GM18511 (cell line): ENCODE measurements at regions not wholly inside any gene's neighbourhood (a gene's known extent, or its start where the extent isn't known, plus 50 kb on each side); places are given as distances from the start of the nearest gene placed in this dataset.

ENCODE experiments used
- ATAC-seq: cut with Tn5 transposase; IDR thresholded peaks from one replicate; pipeline ENCODE4 v1.9.1; 2021; ENCODE audit warnings: mild to moderate bottlenecking, moderate library complexity; ENCODE audit not compliant: unreplicated experiment

DNA sequence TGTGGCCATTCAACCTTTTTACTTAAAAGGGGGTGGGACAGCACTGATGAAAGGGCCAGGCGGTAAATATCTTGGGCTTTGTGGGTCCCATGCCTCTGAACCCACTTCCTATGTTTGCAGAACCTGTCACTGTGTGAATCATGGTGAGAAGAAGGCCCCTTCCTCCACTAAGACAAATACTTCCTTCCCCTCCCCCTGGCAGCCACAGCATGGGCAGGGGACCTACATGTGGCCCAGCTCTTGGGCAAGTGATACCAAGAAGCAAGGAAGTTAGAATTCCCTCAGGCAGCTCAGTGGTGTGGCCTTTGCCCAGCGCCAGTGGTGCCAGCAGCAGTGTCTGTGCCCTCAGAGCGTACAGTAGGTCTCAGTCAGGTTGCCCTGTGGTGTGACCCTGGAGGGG is 168.6 kb downstream of the TRIM33 start:
- no peak for ATAC-seq

DNA sequence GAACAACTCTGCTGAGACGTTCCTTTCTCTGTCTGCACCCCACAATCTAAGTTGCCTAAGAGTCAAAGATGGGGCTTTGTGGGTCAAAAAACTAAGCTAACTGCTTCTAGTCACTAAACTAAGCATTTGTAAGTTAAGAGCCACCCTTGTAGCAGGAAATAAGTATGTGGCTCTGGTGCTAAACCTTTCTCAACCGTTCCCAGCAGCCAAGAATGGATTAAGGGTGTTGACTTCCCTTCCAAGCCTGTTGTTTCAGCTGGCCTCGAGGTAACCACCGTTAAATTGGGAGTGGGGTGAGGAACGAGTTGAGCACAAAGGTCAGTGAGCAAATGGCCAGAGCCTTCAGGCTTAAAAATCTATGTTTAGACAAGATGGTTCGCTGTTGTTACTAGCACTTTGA is 169.1 kb downstream of the TRIM33 start:
- no peak for ATAC-seq

DNA sequence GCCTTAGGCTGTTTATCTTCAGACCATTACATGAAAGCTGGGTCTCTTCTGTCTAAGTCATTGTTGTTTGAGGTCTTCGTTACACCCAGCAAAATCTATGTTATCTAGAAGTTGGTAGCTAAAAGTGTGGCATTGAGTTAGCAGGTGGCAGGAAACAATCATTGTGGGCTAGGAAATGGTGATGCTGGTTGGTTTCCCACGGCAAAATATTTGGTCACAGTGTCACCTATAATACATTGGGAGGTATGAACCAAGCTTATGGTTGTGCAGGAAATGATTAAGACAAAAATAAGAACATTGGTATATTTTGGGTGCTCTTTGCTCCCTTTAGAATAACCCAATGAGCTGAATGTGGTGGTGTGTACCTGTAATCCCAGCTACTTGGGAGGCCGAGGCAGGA is 169.7 kb downstream of the TRIM33 start:
- no peak for ATAC-seq

DNA sequence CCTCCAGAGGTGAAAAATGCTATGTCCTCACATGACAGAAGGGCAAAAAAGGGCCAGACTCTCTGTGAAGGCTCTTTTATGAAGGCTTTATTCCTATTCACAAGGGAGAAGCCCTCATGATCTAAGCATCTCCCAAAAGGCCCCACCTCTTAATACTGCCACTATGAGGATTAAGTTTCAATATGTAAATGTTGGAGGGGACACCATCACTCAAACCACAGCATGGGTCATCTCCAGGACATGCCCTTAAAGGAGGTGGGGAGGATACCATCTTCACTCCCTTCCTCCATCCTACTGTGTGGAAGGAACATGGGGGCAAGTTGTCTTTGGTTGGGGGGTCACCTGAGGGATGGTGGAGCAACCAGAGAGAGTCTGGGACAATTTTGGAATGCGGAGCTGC is 170.1 kb downstream of the TRIM33 start:
- no peak for ATAC-seq

DNA sequence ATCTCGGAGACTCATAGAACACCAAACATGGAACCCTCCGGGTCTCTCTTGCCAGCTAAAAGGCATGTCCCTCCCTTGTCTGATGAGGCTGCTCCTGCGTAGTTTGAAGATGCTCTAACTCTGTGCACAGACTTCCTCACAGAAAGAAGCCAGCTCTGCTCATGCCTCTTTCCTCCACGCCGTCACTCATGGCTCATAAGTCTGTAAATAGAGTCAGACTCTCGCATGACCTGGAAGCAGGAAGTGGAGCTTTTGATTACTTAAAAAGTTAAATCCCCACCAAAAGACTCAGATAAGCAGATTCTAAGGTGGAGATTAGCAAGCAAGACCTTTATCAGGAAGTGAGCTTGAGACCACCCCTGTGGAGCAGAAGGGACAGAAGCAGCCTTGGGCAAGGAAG is 171.6 kb downstream of the TRIM33 start:
- no peak for ATAC-seq

DNA sequence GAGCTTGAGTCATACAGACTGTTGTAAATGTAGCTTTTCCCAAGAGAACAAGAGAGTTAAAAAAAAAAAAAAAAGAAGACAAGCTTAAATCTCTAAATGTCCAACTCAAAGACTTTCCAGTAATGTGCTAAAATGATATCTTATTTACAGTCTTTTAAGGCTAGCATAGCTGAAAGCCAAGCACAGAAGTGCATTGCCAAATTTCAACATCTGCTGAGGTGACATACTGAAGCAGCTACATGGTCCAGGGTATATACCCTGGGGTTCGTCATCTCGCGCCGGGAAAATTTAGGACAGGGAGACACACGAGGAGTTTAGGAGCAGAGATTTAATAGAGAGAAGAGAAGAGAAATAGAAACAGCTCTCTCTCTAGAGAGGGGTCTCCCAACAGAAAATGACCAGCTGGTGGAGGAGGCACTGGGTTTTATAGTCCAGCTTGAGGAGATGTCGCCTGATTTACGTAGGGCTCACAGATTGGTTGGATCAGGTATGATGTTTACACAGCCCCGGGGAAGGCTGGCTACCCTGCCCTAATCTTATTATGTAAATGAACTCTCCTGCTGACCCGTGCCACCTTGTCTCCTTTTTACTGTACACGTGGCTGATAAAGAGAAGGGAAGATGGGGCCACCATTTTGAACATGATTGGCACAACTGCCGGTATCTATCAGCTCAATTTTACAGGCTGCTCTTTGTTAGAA is 172.7 kb downstream of the TRIM33 start:
- ATAC-seq: no peak

DNA sequence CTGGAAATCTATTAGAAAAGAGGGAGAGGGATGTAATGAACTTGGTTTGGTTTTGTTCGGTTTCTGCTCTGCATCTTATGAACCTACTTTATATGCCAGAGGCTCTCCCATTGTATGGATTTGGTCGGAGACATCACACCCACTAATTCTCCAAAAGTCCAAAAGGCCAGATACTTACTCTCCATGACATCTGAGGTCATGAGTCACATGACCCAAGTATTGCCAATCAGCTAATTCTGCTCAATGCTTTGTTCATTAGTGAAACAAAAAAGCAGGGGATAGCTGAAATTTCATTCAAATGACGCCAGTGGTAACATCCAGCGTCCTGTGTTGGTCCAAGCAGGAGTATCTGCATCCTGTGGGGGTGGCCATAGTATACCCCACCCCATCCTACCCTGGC is 173.6 kb downstream of the TRIM33 start:
- ATAC-seq: no peak

DNA sequence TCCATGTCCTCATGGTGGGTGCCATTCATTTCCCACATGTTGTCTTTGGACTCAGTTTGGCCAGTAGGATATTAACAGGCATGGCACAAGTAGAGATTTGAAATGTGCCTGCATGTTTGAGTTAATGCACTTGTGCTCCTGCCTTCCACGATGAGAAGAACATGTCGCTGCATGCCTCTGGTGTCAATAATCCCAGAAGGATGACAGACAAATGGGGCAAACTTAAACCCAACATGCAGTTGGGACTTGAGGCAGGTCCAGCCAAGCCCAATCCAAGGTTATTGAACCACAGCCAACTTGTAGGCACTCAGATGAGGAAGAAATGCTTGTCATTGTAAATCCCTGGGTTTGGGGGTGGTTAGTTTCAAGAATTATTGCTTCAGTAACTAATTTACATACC is 174.6 kb downstream of the TRIM33 start:
- no peak for ATAC-seq

DNA sequence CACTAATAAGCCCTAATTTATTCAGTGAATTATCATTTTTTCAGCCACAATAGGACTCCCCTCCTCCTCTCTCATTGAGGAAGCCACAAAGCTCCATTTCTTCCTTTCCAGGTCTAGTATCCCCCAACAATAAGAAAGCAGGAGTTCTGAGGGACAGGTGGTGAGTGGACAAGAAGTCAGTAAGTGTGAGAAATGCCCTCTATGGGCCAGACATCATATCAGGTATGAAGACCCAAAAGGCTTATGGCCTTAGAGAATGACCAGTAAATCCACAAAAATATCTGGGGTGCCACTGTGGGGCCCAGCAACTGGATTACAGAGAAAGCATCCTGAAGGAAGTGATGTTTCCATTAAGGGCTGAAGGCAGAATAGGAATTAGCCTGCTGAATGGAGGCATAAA is 175.7 kb downstream of the TRIM33 start:
- ATAC-seq: no peak

DNA sequence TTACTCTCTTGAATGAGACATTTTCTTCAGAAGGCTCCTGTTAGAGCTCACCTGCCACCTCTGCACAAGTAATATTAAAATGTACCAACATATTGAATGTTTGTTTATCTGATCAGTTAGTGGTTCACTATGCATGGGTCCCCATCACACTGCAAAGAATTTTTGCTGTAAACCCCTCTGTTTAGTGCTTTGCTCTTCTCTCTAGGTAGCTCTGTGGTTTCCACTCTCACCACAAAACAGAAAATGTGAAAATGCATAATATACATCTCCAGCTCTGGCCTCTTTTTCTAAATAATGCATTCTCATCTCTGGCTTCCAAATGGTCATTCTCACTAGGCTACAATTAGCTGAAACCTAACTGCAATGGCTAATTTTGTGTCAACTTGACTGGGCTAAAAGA is 176.7 kb downstream of the TRIM33 start:
- no peak for ATAC-seq

DNA sequence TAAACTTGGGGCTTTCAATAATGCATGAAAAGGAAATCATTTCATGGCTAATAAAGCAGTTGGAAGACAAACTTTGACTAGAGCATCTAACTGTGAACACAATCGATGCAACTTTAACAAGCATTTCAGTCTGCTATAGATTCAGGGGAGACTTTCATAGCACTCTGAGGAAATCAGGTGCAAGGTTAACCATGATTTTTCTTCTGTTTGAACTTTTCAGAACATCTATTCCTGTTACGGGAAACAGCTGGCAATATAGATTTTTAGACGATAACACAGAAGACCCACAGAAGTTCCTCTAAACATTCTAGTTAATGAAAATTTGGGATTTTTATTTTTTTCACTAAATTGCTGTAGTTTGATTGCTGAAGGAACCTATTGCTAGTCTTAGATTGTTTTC is 177.3 kb downstream of the TRIM33 start:
- ATAC-seq: no peak

DNA sequence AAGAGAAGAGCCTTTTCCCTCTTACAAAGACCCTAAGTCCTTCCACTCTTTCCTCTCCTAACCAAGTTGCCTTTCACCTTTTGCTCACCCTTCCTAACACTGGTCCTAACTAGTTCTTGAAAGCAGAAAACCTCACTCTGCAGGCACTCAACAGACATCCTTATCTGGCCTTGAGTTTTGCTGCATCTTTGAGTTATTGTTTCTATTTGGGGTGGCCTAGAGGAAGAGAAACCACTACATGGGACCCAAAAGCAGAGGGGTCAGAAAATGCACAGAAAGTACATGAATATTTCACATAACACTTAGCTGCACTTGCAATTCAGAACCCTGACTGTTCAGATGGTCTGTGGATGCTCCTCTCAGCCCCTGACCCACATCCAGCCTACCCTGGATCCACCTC is 178.3 kb upstream of the SYT6 start:
- ATAC-seq: no peak

DNA sequence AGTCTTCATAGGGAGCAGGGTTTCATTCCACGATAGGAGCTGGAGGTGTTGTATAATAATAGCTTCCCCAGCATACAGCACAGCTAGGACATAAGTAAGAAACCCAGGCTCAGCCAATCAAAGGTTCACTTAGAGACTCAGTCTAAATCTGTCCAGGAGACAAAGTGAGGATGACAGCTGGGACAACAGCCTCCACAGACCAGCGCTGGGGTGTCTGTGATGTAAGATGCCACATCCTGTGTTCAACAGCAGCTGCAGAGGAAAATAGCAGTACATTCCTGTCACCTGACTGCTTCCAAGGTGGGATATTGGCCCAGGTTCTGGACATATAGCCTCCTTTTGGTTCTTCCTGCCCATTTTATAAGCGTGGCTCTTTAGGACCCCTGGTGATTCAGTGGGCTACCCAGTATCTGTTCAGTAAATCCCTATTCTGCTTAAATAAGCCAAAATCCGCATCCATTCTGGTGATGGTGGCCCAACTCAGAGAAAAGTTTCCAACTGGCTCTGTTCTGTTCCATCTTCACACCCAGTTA is 176.8 kb upstream of the SYT6 start:
- no peak for ATAC-seq

DNA sequence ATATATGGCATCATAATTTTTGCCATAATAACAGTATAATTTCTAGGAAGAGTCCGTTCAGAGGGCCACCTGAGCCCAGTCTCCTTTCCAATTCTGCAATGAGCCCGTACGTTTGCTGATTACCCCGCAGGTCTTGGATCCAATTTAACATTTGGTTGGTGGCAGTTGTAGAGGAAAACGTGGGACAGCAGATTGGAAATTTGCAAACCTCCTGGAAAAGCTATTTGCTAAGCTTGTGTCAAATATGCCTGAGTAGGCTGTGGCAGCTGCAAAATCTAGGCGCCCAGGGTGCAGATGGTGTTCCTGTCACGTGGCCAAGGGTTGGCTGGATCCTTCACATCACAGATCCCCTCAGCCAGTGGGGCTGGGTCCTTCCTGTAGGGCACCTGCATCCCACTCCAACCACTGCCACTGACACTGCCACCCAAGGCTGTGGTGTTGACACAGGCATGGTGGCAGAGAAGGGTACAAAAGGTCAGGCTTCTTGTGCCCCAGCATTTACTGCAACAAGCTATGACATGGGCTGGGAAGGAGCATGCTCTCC is 174.8 kb upstream of the SYT6 start:
- ATAC-seq: no peak

DNA sequence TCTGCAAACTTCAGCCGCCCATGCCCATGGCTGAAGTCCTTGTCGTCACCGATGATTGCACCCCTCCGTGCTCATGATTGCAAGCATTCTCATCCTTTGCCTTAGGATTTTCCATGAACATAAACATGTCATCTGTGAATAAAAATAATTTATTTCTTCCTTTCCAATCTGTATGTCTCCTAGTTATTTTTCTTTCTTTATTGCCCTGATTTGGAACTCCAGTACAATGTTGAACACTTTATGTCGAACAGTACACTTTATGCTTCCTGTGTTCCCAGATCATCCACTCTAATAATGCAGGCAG is 170.9 kb upstream of the SYT6 start:
- no peak for ATAC-seq

DNA sequence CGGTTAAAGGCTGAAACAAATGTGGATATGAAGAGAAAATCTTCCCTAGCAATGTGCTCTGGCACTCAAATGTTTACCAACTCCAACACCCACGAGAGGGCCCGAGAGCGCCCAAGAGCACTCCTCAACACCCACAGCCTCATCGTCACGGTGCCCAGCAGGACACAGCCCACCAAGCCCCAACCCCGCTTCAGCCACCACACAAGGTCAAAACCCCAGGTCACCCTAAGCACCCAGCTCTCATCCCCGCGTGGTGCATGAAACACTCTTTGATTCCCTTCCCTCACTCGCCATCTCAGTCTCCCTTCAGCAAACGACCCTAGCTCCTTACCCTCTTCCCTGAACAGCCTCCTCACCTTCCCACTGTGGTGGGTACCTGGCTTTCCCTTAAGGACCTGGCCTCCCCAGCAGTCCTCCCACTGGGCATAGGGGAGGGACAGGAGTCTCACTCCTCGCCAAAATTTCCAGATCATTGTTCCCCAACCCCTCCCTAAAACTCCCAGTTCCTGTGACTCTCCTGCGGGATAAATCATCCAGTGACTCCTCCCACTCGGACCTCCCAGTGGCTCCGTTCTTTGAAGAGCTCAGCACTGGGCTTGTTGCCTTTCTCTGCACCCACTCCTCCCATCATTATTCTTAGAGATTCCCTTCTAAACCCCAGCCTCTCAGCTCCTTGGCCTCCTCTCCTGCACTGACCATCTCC is 170.4 kb upstream of the SYT6 start:
- no peak for ATAC-seq

DNA sequence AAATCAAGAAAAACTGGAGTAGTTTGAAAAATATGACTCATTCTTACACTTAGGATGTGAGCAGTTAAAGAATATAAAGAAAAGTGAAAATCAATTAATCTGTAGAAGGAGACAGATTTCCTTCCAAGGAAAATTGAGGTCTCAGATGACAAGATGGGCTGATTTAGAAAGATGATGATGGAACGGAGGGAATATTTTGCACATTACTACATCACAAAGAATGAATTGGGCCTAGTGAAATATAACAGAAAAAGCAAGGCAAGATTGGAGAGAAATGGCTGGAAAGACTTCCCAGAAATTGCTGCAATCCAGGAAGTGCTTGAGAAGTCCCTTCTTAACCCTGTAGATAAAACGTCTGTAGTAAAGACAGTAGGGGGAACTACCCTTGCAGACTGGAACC is 169.1 kb upstream of the SYT6 start:
- ATAC-seq: no peak

DNA sequence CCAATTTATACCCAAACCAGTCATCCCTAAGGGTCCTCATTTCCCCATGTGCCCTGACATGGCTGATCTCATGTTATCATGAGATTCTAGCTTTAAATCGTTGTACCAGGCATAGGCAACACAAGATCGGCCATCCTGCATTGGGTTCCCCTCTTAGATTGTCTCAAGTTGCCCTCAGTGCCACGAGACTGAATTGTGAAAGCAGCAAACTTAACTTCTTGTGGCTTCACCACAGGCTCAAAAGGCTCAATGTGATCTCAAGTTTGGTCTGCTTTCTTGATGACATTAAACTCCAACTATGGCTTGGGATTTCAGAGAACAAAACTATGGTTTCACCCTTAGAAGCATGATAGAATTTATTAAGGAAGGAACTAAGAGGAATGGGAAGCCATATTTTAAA is 168.5 kb upstream of the SYT6 start:
- ATAC-seq: no peak

DNA sequence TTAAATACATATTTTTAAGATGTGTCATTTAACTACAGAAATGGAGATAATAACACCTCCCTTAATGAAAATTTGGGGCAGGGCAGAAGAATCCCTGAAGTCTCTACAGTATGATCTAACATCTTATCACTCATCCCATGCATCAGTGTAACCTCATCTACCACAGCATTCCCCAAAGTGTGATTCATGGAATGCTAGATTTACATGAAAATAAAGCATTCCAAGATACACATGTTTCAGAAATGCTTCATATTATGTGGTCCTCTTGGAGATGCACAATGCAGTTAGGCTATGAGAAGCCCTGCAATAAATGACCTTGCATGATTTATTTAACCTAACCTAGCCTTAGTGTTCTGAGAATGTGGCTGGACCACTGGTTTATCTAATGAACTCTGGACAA is 166.9 kb upstream of the SYT6 start:
- ATAC-seq: no peak

DNA sequence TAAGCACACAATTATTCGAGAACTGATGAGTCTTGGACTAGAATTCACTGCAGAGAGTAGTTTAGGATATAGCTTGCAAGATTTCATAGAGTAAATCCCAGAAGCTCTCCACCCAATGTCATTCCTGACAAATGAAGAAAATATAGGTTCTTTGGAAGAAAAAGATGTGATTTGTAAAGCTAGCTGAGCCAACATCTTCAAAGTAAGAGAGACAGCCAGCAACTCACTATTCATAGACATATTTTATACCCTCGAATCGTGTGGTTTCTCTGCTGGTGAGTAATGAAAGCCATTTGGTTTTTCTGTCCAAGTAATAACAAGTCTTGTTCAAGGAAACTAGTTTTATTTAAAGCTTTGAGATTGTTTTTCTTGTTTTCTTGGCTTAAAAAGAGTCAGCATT is 165.7 kb upstream of the SYT6 start:
- no peak for ATAC-seq

DNA sequence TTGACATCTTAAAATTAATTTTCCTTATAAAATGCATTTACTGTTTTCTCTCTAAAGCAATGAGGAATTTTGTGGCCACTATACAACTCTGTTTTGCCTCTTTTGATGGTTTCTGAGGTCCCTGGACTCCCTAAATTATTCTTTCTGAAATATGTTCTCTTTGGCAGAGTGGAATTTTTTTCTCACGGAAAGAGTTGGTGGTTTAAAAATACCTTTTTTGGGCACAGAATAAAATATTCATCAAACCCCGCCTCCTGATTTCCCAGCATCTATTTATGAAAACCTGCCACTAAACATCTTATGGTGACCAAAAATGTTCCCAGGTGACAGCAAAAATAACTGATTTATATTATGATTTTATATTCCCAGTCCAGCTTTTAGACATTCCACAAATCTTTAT is 165.3 kb upstream of the SYT6 start:
- ATAC-seq: no peak

DNA sequence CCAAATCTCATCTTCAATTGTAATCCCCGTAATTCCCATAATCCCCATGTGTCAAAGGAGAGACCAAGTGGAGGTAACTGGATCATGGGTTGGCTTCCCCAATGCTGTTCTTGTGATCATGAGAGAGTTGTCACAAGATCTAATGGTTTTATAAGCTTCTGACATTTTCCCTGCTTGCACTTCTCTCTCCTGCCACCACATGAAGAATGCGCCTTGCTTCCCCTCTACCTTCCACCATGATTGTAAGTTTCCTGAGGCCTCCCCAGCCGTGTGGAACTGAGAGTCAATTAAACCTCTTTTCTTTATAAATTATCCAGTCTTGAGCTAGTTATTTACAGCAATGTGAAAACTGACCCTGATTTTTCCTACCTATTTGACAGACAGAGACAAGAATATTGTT is 162.5 kb upstream of the SYT6 start:
- no peak for ATAC-seq

DNA sequence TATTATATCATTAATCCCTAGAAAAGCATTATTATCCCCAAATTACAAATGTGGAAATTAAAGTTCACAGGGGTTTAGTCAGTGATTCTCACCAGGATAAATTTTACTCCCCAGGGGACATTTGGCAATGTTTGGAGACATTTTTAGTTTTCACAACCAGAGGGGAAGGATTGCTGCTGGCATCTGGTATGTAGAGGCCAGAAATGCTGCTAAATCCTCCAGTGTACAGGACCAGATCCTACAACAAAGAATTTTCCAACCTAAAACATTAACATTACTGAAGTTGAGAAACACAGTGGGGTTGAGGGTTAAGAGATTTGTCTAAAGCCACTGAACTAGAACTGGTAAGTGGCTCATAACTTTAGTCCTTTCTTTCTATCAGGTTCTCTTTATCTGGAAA is 162.0 kb upstream of the SYT6 start:
- no peak for ATAC-seq
